H9 (cell line): ENCODE measurements at regions not wholly inside any gene's neighbourhood (a gene's known extent, or its start where the extent isn't known, plus 50 kb on each side); places are given as distances from the start of the nearest gene placed in this dataset.

Experiments used
- DNase-seq: peaks from one replicate; pipeline ENCODE4 v3.0.0-alpha.2; 2017
- H2AFZ ChIP-seq: one replicate; pipeline ENCODE4 v1.6.1; 2013; ENCODE audit warnings: mild to moderate bottlenecking, low read length, control low read depth, moderate library complexity
- H2AK5ac ChIP-seq: 2 replicates; pipeline ENCODE4 v1.6.1; 2013; ENCODE audit warnings: low read length, control low read depth, mixed read lengths; ENCODE audit not compliant: insufficient read length
- H2BK120ac ChIP-seq: one replicate; pipeline ENCODE4 v1.6.1; 2013; ENCODE audit warnings: low read depth, mild to moderate bottlenecking, low read length, control low read depth, inconsistent platforms; ENCODE audit not compliant: poor library complexity, severe bottlenecking
- H2BK12ac ChIP-seq: 2 replicates; pipeline ENCODE4 v1.6.1; 2013; ENCODE audit warnings: low read length, control low read depth, mixed read lengths, low read depth; ENCODE audit not compliant: insufficient read length
- H2BK15ac ChIP-seq: 2 replicates; pipeline ENCODE4 v1.6.1; 2013; ENCODE audit warnings: low read depth, low read length, control low read depth
- H2BK20ac ChIP-seq: one replicate; pipeline ENCODE4 v1.6.1; 2013; ENCODE audit warnings: low read depth, mild to moderate bottlenecking, low read length, control low read depth, inconsistent platforms; ENCODE audit not compliant: poor library complexity, severe bottlenecking
- H2BK5ac ChIP-seq: 2 replicates; pipeline ENCODE4 v1.6.1; 2013; ENCODE audit warnings: low read length, control low read depth, mixed read lengths; ENCODE audit not compliant: insufficient read length
- H3K14ac ChIP-seq: 2 replicates; pipeline ENCODE4 v1.6.1; 2013; ENCODE audit warnings: low read length, control low read depth; ENCODE audit not compliant: insufficient read depth
- H3K18ac ChIP-seq: 2 replicates; pipeline ENCODE4 v1.6.1; 2013; ENCODE audit warnings: low read depth, mild to moderate bottlenecking, mixed read lengths, low read length, control low read depth; ENCODE audit not compliant: insufficient read length
- H3K23ac ChIP-seq: 2 replicates; pipeline ENCODE4 v1.6.1; 2013; ENCODE audit warnings: low read length, control low read depth, mixed read lengths, low read depth; ENCODE audit not compliant: insufficient read length
- H3K23me2 ChIP-seq: 2 replicates; pipeline ENCODE4 v1.6.1; 2013; ENCODE audit warnings: low read depth, mild to moderate bottlenecking, mixed read lengths, low read length, control low read depth; ENCODE audit not compliant: insufficient read length, poor library complexity, severe bottlenecking
- H3K27ac ChIP-seq: 2 replicates; pipeline ENCODE4 v1.5.1; 2013; ENCODE audit warnings: low read length, control low read depth, mixed read lengths, low read depth; ENCODE audit not compliant: insufficient read length
- H3K27me3 ChIP-seq: 2 replicates; pipeline ENCODE4 v1.6.1; 2013; ENCODE audit warnings: low read length, control low read depth, inconsistent platforms; ENCODE audit not compliant: insufficient read depth
- H3K4ac ChIP-seq: 2 replicates; pipeline ENCODE4 v1.6.1; 2013; ENCODE audit warnings: low read depth, mild to moderate bottlenecking, control low read depth, inconsistent platforms, low read length, moderate library complexity
- H3K4me1 ChIP-seq: 2 replicates; pipeline ENCODE4 v1.6.1; 2013; ENCODE audit warnings: low read length, control low read depth, inconsistent platforms; ENCODE audit not compliant: insufficient read depth
- H3K4me2 ChIP-seq: 2 replicates; pipeline ENCODE4 v1.6.1; 2013; ENCODE audit warnings: low read length, control low read depth, mixed read lengths; ENCODE audit not compliant: insufficient read length, insufficient read depth
- H3K56ac ChIP-seq: 2 replicates; pipeline ENCODE4 v1.6.1; 2013; ENCODE audit warnings: low read depth, mild to moderate bottlenecking, mixed read lengths, low read length, control low read depth; ENCODE audit not compliant: insufficient read length
- H3K79me1 ChIP-seq: 2 replicates; pipeline ENCODE4 v1.6.1; 2013; ENCODE audit warnings: low read depth, mild to moderate bottlenecking, moderate library complexity, low read length, control low read depth, inconsistent platforms; ENCODE audit not compliant: insufficient read depth, poor library complexity, severe bottlenecking
- H3K79me2 ChIP-seq: 2 replicates; pipeline ENCODE4 v1.6.1; 2013; ENCODE audit warnings: low read length, control low read depth, inconsistent platforms; ENCODE audit not compliant: insufficient read depth
- H3K9ac ChIP-seq: 2 replicates; pipeline ENCODE4 v1.6.1; 2013; ENCODE audit warnings: low read length, control low read depth, mixed read lengths; ENCODE audit not compliant: insufficient read length; ENCODE audit errors: extremely low read depth
- H3K9me3 ChIP-seq: one replicate; pipeline ENCODE4 v1.6.1; 2013; ENCODE audit warnings: low read depth, low read length, inconsistent platforms; ENCODE audit not compliant: control insufficient read depth
- H3T11ph ChIP-seq: one replicate; pipeline ENCODE4 v1.6.1; 2013; ENCODE audit warnings: mild to moderate bottlenecking, low read length, control low read depth, inconsistent platforms
- H4K20me1 ChIP-seq: one replicate; pipeline ENCODE4 v1.6.1; 2013; ENCODE audit not compliant: control insufficient read depth, insufficient read length, insufficient read depth
- H4K5ac ChIP-seq: 2 replicates; pipeline ENCODE4 v1.6.1; 2013; ENCODE audit warnings: low read depth, mild to moderate bottlenecking, mixed read lengths, low read length, control low read depth; ENCODE audit not compliant: insufficient read length
- H4K8ac ChIP-seq: replicated peaks from 2 replicates; pipeline ENCODE4 v1.6.1; 2013; ENCODE audit warnings: low read length, control low read depth, mixed read lengths, low read depth; ENCODE audit not compliant: insufficient read length
- H4K91ac ChIP-seq: 2 replicates; pipeline ENCODE4 v1.6.1; 2013; ENCODE audit warnings: low read depth, mild to moderate bottlenecking, moderate library complexity, mixed read lengths, low read length, control low read depth; ENCODE audit not compliant: insufficient read length
- H3K27ac Mint-ChIP-seq, 3 experiments: 2 replicates in 2 of 3; 3 replicates in 1 of 3; pipeline ENCODE4 v1.8.0; 2020 to 2021; ENCODE audit warnings: mixed read lengths in 3 of 3, mild to moderate bottlenecking in 1 of 3, moderate library complexity in 1 of 3
- H3K27me3 Mint-ChIP-seq: 2 replicates; pipeline ENCODE4 v1.8.0; 2021; ENCODE audit warnings: low read depth, mild to moderate bottlenecking, moderate library complexity, mixed read lengths
- H3K36me3 Mint-ChIP-seq, 3 experiments: 2 replicates in 2 of 3; 3 replicates in 1 of 3; pipeline ENCODE4 v1.8.0; 2020 to 2021; ENCODE audit warnings: low read depth in 3 of 3, mixed read lengths in 3 of 3; ENCODE audit not compliant: insufficient read depth in 1 of 3
- H3K4me1 Mint-ChIP-seq, 2 experiments: 2 replicates each; pipeline ENCODE4 v1.8.0; 2020; ENCODE audit warnings: mixed read lengths in 2 of 2
- H3K4me3 Mint-ChIP-seq, 2 experiments: 2 replicates in 1 of 2; 3 replicates in 1 of 2; pipeline ENCODE4 v1.8.0; 2020 to 2021; ENCODE audit warnings: mild to moderate bottlenecking in 2 of 2, mixed read lengths in 2 of 2, moderate library complexity in 1 of 2
- H3K9me3 Mint-ChIP-seq, 2 experiments: 2 replicates in 1 of 2; 3 replicates in 1 of 2; pipeline ENCODE4 v1.8.0; 2020; ENCODE audit warnings: mild to moderate bottlenecking in 2 of 2, mixed read lengths in 2 of 2, moderate library complexity in 1 of 2
- WGBS: extraction: QIAGEN DNeasy Blood & Tissue Kit; methylation state at CpG from one replicate; pipeline ENCODE4 v1.1.7; 2013; ENCODE audit warnings: missing lambda C conversion rate, low lambda C conversion rate, mixed read lengths; ENCODE audit not compliant: insufficient read length; ENCODE audit errors: extremely low coverage; 5-methylcytosine and 5-hydroxymethylcytosine counted together
- TF ChIP-seq, protein P1 (sequence below): fragments of 200-600 bp; sonication (generic); conservative IDR thresholded peaks from 3 replicates; pipeline ENCODE4 v1.8.0; 2021; ENCODE audit warnings: antibody characterized with exemption, mild to moderate bottlenecking

DNA sequence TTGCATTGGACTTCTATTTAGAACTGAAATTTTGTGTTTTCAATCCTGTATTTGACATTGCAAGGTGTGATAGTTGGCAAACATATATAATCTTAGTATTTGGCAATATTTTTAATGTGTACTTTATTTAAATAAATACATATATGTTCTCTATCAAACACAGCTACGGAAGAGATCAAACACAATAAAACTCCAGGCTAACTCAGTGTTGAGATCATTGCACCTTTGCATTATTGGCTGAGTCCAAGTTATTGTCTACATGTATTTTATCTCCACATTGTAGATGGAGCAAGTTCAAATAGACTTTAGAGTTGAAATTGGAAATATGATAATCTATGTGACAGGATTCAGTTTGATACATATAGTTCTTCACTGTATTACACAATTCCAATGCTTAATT lies 176.7 kb downstream of the ST6GAL2 start:
- no CpG with 5 or more reads among the region's 1 CpG for WGBS

More for the DNA sequence above, 176.7 kb downstream of the ST6GAL2 start:
- peaks cover 6% of the 10 kb centered on the region for H3K9me3 ChIP-seq
- H3K4me2 ChIP-seq, result no peak overlapping the region
- no peaks in the 10 kb centered on the region for H3K27me3 ChIP-seq
- H3K23ac ChIP-seq, result no peak overlapping the region
- no peaks in the 10 kb centered on the region for H3K4me1 ChIP-seq
- H3K36me3 Mint-ChIP-seq, result peaks cover 11 to 16% (median 13%) of the 10 kb centered on the region in 3 experiments; a peak in 6 of 7 replicates
- DNase-seq, result no peak
- no peak overlapping the region for H4K5ac ChIP-seq
- H3K79me2 ChIP-seq, result no peaks in the 10 kb centered on the region
- no peak overlapping the region for H2BK15ac ChIP-seq
- no peak overlapping the region for H3K4me3 Mint-ChIP-seq
- H3T11ph ChIP-seq, result no peak overlapping the region
- H2AK5ac ChIP-seq, result no peak overlapping the region
- no peak overlapping the region for H3K9ac ChIP-seq
- no peak overlapping the region for H3K56ac ChIP-seq
- no peaks in the 10 kb centered on the region for H3K79me1 ChIP-seq
- H3K4ac ChIP-seq, result no peak overlapping the region
- H3K14ac ChIP-seq, result no peak overlapping the region
- no peak overlapping the region for H4K8ac ChIP-seq
- no peak overlapping the region for H2BK20ac ChIP-seq
- H2AFZ ChIP-seq, result no peak overlapping the region
- H3K23me2 ChIP-seq, result no peaks in the 10 kb centered on the region
- no peak overlapping the region for H2BK5ac ChIP-seq
- no peak overlapping the region for H2BK12ac ChIP-seq
- H3K18ac ChIP-seq, result no peak overlapping the region
- no peak overlapping the region for H3K27ac Mint-ChIP-seq
- H3K27me3 Mint-ChIP-seq, result no peaks in the 10 kb centered on the region
- H2BK120ac ChIP-seq, result no peak overlapping the region
- TF ChIP-seq, protein P1, sequence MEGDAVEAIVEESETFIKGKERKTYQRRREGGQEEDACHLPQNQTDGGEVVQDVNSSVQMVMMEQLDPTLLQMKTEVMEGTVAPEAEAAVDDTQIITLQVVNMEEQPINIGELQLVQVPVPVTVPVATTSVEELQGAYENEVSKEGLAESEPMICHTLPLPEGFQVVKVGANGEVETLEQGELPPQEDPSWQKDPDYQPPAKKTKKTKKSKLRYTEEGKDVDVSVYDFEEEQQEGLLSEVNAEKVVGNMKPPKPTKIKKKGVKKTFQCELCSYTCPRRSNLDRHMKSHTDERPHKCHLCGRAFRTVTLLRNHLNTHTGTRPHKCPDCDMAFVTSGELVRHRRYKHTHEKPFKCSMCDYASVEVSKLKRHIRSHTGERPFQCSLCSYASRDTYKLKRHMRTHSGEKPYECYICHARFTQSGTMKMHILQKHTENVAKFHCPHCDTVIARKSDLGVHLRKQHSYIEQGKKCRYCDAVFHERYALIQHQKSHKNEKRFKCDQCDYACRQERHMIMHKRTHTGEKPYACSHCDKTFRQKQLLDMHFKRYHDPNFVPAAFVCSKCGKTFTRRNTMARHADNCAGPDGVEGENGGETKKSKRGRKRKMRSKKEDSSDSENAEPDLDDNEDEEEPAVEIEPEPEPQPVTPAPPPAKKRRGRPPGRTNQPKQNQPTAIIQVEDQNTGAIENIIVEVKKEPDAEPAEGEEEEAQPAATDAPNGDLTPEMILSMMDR, result no peak
- no peak overlapping the region for H3K27ac ChIP-seq
- H3K4me1 Mint-ChIP-seq, result peaks cover 3 to 4% of the 10 kb centered on the region in 2 experiments; a peak in 2 of 4 replicates
- no peaks in the 10 kb centered on the region for H4K20me1 ChIP-seq
- peaks cover 23 to 32% of the 10 kb centered on the region in 2 experiments for H3K9me3 Mint-ChIP-seq
- no peak overlapping the region for H4K91ac ChIP-seq
